ENCODE measurements at regions not wholly inside any gene's neighbourhood (a gene's known extent, or its start where the extent isn't known, plus 50 kb on each side); places are given as distances from the start of the nearest gene placed in this dataset.
"Not testable (repeated sequence)": the region's sequence is repeated elsewhere in the genome, so short reads cannot be mapped to it uniquely, and the experiment has no call there.

DNA sequence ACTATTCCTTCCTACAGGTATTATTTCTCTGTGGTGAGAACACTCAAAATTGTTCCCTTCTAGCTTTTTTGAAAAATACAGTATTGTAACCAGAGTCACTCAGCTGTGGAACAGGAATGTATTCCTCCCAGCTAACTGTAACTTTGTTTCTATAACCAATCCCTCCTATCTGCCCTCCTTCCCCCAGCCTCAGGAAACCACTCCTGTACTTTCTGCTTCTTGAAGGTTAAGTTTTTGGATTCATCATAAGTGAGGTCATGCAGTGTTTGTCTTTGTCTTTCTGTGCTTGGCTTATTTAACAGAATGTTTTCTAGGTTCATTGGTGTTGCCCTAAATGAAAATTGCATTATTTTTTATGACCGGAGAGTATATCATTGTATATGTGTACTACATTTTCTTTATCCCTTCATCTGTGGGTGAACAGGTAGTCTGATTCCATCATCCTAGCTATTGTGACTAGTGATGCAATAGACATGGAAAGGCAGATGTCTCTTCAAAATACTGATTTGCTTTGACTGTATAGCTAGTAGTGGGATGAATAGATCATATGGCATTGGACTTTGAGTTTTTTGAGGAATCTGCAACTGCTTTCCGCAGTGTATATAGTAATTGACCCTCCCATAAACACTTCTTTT, 112.9 kb upstream of the GRK3 start:
- no peaks in the 10 kb centered on the region for H3K27me3 ChIP-seq (replicated peaks; ENCODE audit: control insufficient read depth, insufficient read depth, low read length)
- peaks cover 2% of the 10 kb centered on the region for H3K36me3 ChIP-seq (ENCODE audit: control insufficient read depth, insufficient read depth, low read length)
- H3K4me3 ChIP-seq (replicated peaks; ENCODE audit: low read depth, low read length) = no peak overlapping the region
- no peak for DNase-seq (ENCODE audit: extremely low read depth, insufficient read length)
- TF ChIP-seq, protein P1, sequence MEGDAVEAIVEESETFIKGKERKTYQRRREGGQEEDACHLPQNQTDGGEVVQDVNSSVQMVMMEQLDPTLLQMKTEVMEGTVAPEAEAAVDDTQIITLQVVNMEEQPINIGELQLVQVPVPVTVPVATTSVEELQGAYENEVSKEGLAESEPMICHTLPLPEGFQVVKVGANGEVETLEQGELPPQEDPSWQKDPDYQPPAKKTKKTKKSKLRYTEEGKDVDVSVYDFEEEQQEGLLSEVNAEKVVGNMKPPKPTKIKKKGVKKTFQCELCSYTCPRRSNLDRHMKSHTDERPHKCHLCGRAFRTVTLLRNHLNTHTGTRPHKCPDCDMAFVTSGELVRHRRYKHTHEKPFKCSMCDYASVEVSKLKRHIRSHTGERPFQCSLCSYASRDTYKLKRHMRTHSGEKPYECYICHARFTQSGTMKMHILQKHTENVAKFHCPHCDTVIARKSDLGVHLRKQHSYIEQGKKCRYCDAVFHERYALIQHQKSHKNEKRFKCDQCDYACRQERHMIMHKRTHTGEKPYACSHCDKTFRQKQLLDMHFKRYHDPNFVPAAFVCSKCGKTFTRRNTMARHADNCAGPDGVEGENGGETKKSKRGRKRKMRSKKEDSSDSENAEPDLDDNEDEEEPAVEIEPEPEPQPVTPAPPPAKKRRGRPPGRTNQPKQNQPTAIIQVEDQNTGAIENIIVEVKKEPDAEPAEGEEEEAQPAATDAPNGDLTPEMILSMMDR (IDR thresholded peaks at IDR 0.05; ENCODE audit: insufficient read depth, low read length, poor library complexity, severe bottlenecking) = no peak

DNA sequence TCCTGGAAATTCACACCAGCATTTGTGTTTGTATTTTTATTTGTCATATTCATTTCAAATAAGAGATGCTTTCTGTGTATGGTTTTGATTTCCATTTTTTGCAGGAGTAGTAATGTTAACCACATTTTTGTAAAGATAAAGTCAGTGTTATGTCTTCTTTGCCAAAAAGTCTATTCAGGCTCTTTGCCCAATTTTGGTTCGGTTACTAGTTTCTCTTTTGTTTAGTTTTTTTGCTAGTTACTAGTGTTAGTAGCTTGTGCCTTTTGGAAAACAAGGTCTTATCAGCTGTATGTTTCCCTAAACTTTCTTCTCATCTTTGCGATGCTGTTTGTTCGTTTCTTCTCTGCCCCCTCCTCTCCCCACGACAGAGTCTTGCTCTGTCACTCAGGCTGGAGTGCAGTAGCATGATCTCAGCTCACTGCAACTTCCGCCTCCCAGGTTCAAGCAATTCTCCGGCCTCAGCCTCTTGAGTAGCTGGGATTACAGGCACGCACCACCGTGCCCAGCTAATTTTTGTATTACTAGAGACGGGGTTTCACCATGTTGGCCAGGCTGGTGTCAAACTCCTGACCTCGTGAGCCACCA, 112.3 kb upstream of the GRK3 start:
- peaks cover 3% of the 10 kb centered on the region for H3K36me3 ChIP-seq (ENCODE audit: control insufficient read depth, insufficient read depth, low read length)
- no peaks in the 10 kb centered on the region for H3K27me3 ChIP-seq (replicated peaks; ENCODE audit: control insufficient read depth, insufficient read depth, low read length)

DNA sequence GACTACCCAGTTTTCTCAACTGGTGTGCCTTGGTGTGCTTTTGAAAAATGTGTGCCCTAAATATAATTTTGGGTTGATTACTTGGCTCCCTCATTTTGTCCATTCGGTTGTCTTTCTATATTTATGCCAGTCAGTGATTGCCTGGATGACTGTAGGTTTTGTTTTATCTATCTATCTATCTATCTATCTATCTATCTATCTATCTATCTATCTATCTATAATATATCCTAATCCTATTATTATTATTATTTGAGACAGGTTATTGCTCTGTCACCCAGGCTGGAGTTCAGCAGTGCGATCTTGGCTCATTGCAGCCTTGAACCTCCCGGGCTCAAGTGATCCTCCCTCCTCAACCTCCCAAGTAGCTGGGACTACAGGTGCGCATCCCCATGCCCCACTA, 111.4 kb upstream of the GRK3 start:
- TF ChIP-seq, protein P1 (IDR thresholded peaks at IDR 0.05; ENCODE audit: insufficient read depth, low read length, poor library complexity, severe bottlenecking) = no peak
- Histone ChIP-seq H3K27me3 (replicated peaks; ENCODE audit: control insufficient read depth, insufficient read depth, low read length) (no peaks in the 10 kb centered on the region), H3K4me3 (replicated peaks; ENCODE audit: low read depth, low read length) (no peak overlapping the region), H3K36me3 (ENCODE audit: control insufficient read depth, insufficient read depth, low read length) (peaks cover 4% of the 10 kb centered on the region)
- no peak for DNase-seq (ENCODE audit: extremely low read depth, insufficient read length)

More for the DNA sequence above, 112.3 kb upstream of the GRK3 start:
- TF ChIP-seq, protein P1 (IDR thresholded peaks at IDR 0.05; ENCODE audit: insufficient read depth, low read length, poor library complexity, severe bottlenecking) = no peak
- no peak overlapping the region for H3K4me3 ChIP-seq (replicated peaks; ENCODE audit: low read depth, low read length)
- no peak for DNase-seq (ENCODE audit: extremely low read depth, insufficient read length)

DNA sequence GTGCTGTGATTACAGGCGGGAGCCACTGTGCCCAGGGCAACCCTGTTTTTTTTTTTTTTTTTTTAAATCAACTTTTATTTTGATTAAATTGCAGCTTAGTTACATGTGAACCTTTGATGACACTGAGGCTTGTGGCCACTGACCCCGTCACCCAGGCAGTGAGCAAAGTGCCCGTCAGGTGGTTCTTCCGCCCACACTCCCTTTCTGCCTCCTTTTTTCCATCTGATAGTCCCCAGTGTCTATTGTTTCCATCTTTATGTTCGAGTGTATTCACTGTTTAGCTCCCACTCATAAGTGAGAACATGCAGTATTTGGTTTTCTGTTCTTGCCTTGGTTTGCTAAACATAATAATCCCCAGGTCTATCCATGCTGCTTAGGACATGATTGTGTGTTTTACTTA, 110.9 kb upstream of the GRK3 start:
- no peak overlapping the region for H3K4me3 ChIP-seq (replicated peaks; ENCODE audit: low read depth, low read length)
- peaks cover 4% of the 10 kb centered on the region for H3K36me3 ChIP-seq (ENCODE audit: control insufficient read depth, insufficient read depth, low read length)
- TF ChIP-seq, protein P1 (IDR thresholded peaks at IDR 0.05; ENCODE audit: insufficient read depth, low read length, poor library complexity, severe bottlenecking) = no peak
- DNase-seq (ENCODE audit: extremely low read depth, insufficient read length) = no peak
- H3K27me3 ChIP-seq (replicated peaks; ENCODE audit: control insufficient read depth, insufficient read depth, low read length) = no peaks in the 10 kb centered on the region

DNA sequence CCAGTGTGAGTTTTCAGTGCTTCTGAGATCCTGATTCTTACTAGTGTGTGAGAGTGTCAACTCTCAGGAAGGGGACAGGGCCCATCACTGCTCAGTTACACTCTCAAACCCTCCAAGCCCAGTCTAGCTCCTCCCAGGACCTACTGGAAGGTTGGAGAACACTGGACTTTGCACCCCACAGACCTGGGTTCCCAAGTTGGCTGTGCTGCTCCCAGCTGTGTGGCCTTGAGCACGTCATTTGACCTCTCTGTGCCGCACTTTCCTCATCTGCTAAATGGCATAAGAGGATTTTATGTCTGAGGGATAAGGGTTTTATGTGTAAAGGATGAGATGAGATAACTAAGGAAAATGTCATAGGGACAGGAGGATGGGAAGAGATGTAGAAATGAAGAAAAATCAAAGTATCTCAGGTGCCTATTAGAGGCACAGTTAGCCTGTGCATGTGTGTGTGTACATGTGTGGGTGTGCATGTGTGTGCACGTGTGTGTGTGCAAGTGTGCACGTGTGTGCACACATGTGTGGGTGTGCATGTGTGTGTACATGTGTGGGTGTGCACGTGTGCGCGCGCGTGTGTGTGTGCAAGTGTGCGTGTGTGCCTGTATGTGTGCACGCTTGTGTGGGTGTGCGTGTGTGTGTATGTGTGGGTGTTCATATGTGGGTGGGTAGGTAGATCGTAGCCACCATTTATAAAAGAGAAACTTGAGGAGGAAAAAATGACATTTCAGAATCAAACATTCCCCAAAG, 108.0 kb upstream of the GRK3 start:
- DNase-seq (ENCODE audit: extremely low read depth, insufficient read length); H3K4me3 ChIP-seq (replicated peaks; ENCODE audit: low read depth, low read length); H3K27me3 ChIP-seq (replicated peaks; ENCODE audit: control insufficient read depth, insufficient read depth, low read length): not testable (repeated sequence)
- H3K36me3 ChIP-seq (ENCODE audit: control insufficient read depth, insufficient read depth, low read length) = peaks cover 15% of the 10 kb centered on the region

DNA sequence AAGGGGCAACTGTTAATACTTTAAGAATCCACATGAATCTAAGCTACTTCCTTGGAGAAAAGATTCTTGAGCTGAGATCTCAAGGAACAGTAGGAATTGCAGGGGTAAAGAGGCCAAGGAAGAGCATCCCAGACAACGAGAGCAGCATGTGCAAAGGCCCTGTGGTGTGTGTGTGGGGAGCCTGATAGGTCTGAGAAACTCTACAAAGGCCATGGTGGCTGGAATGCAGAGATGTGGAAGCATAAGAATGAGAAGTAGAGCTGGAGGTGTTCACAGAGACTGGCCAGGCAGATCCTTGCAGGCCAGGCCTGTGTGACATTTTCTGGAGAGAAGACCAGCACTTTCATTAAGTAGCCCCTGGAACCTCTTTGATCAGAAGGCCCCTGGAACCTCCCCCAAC, 105.8 kb upstream of the GRK3 start:
- DNase-seq (ENCODE audit: extremely low read depth, insufficient read length); H3K27me3 ChIP-seq (replicated peaks; ENCODE audit: control insufficient read depth, insufficient read depth, low read length); H3K4me3 ChIP-seq (replicated peaks; ENCODE audit: low read depth, low read length): not testable (repeated sequence)
- H3K36me3 ChIP-seq (ENCODE audit: control insufficient read depth, insufficient read depth, low read length) = peaks cover 18% of the 10 kb centered on the region

DNA sequence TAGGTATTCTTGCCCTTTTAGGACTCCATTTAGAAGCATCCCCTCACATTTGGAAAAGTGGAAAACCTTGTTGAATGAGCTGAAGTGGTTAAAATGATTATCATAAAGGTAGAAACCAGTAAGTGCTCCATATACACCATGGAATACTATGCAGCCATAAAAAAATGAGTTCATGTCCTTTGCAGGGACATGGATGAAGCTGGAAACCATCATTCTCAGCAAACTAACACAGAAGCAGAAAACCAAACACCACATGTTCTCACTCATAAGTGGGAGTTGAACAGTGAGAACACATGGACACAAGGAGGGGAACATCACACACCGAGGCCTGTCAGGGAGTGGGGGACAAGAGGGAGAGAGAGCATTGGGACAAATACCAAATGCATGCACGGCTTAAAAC, 103.8 kb upstream of the GRK3 start:
- H3K4me3 ChIP-seq (replicated peaks; ENCODE audit: low read depth, low read length); DNase-seq (ENCODE audit: extremely low read depth, insufficient read length); H3K27me3 ChIP-seq (replicated peaks; ENCODE audit: control insufficient read depth, insufficient read depth, low read length): not testable (repeated sequence)
- H3K36me3 ChIP-seq (ENCODE audit: control insufficient read depth, insufficient read depth, low read length) = peaks cover 16% of the 10 kb centered on the region

All from GM06990 (cell line).